ENCODE measurements at regions not wholly inside any gene's neighbourhood (a gene's known extent, or its start where the extent isn't known, plus 50 kb on each side); places are given as distances from the start of the nearest gene placed in this dataset.

DNA sequence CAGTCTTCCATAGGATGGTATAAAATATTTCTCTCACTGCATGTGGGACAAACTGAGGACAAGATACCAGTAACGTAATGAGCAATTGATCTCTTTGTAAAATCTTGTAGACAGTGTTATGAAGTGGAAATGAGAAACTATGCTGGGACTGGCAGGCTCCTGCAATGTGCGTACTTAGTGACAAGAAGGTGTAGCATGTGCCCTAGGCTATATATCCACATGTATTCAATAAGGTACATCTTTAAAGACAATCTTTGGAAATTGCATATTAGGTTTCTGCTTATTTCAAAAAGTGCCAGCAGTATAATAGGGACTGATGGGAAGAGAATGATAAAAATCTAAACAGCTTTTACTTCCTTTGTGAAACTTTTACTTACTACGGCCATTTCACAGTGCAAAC, 81.9 kb upstream of the GREM2 start:
- DNase-seq (ENCODE audit: low read depth in 1 of 2, low spot score in 1 of 2): peak in 1 of 2 experiments; percentile 31
- TF ChIP-seq JUND (IDR thresholded peaks at IDR 0.05; ENCODE audit: low read depth): no peak
- in situ Hi-C loops (cut with HindIII; ENCODE audit: low pct_unique_long_range_greater_than_20kb, low sequenced_read_pairs): no loop called here

DNA sequence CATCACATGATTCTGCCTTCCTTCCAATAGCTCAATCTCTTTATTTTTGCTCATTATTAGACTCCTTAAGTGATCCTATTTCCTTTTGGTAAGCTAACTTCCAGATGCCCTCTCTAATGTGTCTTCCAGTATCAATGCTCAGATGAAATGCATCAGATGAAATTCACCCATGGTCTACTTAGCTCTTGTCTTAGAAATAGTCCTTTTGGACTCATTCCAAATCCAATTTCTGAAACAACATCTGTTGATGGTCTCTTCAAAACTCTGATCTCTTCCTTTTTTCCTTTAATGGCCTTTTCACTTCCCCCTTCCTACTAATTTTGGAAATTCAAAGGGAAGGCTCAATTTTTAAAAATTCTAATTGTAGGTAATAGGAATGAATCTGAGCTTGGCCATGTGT, 81.1 kb upstream of the GREM2 start:
- DNase-seq (ENCODE audit: low read depth in 1 of 2, low spot score in 1 of 2): no peak
- no peak for TF ChIP-seq JUND (IDR thresholded peaks at IDR 0.05; ENCODE audit: low read depth)
- in situ Hi-C loops (cut with HindIII; ENCODE audit: low pct_unique_long_range_greater_than_20kb, low sequenced_read_pairs): no loop called here

DNA sequence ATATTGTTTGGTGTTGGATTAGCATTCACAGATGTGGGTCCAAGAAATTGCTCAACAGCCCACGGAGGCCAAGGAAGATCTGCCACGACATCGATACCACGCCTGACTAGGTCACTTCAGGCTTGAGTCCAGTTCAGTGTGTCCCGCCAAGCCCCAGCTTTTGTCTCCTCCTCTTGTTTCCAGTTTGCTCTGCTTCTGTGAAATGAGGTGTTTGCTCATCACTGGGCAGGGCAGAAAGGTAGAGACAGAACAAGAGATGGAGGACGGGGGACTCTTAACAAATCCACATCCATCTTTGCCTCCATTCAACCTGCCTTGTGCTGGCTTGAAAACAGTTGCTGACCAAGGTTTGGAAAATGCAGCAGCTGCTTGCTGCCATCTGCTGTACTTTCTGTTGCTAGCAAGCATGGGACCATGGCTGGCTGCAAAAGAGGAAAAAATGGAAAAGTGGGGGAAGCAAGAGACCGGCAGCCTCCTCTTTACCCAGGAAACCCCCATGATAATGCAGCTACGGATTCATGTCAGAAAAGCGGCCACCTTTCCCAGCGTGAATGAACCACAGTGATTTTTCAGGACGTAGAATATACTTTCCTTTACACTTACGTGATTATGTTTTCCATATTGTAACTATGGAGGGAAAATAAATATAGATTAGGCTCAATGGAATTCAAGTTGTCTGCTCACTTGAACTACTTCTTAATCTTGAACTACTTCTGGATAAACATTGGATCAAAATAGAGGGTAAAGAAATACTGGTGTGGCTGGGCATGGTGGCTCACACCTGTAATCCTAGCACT, 80.2 kb upstream of the GREM2 start:
- no peak for TF ChIP-seq JUND (IDR thresholded peaks at IDR 0.05; ENCODE audit: low read depth)
- in situ Hi-C loops (cut with HindIII; ENCODE audit: low pct_unique_long_range_greater_than_20kb, low sequenced_read_pairs): no loop called here
- peak; percentile 26 to 83 for DNase-seq (ENCODE audit: low read depth in 1 of 2, low spot score in 1 of 2)

DNA sequence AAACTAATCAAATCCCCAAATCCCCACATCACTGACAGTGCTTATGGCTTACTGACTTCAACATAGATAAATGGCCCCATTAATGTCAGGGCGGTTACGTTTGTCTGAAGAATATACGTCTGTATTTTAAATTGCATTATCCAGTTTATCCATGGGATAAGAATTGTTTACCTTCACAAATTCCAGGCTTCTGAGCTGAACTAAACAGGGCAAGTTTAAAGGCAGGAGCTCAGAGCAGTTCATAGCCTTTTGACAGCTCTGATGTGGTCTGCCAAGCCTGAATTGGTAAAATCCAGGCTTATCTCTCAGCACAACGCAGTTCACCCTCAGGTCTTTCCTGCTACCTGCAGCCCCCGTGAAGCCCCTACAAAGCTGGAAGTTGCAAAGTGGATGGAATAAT, 79.5 kb upstream of the GREM2 start:
- in situ Hi-C loops (cut with HindIII; ENCODE audit: low pct_unique_long_range_greater_than_20kb, low sequenced_read_pairs): no loop called here
- DNase-seq (ENCODE audit: low read depth in 1 of 2, low spot score in 1 of 2): no peak
- no peak for TF ChIP-seq JUND (IDR thresholded peaks at IDR 0.05; ENCODE audit: low read depth)

DNA sequence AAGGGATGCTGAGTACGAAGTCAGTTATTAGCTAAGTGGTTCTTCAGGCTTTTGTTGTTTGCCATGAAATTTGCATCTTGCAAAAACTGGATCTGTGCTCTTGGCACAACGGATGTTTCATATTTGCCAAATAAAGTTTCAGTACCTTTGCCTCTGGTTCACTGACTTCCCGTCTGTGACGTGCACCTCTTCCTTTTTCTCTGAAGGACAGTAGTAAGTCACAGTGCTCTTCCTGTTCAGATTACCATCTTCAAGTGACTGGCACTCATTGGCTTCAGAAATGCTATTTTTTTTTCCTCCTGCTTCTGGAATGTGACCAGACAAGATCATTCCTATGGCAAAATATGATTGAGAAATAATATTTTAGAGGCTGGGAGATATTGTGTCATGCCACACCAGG, 75.9 kb upstream of the GREM2 start:
- in situ Hi-C loops (cut with HindIII; ENCODE audit: low pct_unique_long_range_greater_than_20kb, low sequenced_read_pairs): no loop called here
- TF ChIP-seq JUND (IDR thresholded peaks at IDR 0.05; ENCODE audit: low read depth): peak; percentile 64
- peak in 1 of 2 experiments; percentile 95 for DNase-seq (ENCODE audit: low read depth in 1 of 2, low spot score in 1 of 2)

DNA sequence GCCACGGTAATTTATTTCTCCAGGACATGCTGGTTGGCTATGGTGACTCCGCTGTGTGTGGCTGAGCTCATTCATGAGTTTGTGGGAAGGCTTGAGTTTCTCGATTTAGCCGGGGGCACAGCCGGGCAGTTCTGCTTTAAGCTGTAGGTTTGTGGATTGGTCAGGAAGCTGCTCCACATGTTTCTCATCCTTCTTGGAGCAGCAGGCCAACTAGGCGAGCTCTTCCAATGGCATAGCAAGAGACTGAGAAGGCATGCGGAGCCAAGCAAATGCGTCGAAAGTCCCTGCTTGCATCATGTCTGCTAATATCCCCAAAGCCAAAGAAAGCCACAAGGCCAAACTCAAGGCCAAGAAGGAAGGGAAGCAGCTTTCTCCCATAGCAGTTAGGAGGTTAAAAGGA, 71.6 kb upstream of the GREM2 start:
- TF ChIP-seq JUND (IDR thresholded peaks at IDR 0.05; ENCODE audit: low read depth): no peak
- DNase-seq (ENCODE audit: low read depth in 1 of 2, low spot score in 1 of 2): no peak
- in situ Hi-C loops (cut with HindIII; ENCODE audit: low pct_unique_long_range_greater_than_20kb, low sequenced_read_pairs): no loop called here

DNA sequence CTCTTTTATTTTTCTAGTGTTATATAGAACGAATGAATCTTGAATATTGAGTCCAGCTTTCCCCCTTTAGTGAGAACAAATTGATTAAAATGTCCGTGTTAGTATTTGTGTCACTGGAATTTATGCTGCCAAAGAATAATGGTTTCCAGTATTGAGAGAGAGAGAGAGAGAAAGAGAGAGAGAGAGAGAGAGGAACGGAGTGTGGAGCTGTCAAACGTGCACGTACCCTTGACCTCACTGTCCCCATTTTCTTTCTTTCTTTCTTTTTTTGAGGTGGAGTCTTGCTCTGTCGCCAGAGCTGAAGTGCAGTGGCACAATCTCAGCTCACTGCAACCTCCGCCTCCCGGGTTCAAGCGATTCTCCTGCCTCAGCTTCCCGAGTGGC, 70.9 kb upstream of the GREM2 start:
- in situ Hi-C loops (cut with HindIII; ENCODE audit: low pct_unique_long_range_greater_than_20kb, low sequenced_read_pairs): no loop called here
- no peak for DNase-seq (ENCODE audit: low read depth in 1 of 2, low spot score in 1 of 2)
- TF ChIP-seq JUND (IDR thresholded peaks at IDR 0.05; ENCODE audit: low read depth): no peak

DNA sequence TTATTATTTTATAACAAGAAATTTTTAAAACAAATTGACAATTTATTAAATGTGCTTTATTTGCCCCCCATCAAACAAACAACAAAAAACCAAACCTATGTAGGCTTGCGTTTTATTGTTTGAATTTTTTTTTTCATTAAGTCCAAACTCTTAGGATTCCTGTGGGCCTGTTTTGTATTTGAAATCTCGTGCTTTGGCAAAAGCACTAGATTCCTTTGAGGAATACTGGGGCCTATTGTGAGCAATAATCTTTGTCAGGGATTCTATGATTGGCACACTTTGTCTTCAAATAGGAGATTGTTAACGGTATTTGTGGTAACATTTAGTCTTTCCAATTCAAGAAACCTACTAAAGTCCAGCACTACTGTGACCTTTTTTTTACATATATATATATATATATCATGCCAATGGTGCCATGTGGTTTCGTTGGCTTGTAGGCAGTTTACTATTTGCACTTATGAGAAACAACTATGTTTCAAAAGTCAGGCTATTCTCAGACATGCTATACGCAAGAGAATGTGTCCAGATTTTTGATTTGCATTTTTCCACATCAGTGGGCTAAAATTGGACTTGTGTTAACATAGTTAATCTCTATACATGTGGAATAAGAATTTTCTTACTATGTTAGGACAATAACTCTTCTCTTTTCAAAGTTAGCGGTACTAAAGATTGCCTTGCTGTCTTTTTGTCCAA, 70.4 kb upstream of the GREM2 start:
- in situ Hi-C loops (cut with HindIII; ENCODE audit: low pct_unique_long_range_greater_than_20kb, low sequenced_read_pairs): no loop called here
- no peak for DNase-seq (ENCODE audit: low read depth in 1 of 2, low spot score in 1 of 2)
- no peak for TF ChIP-seq JUND (IDR thresholded peaks at IDR 0.05; ENCODE audit: low read depth)

DNA sequence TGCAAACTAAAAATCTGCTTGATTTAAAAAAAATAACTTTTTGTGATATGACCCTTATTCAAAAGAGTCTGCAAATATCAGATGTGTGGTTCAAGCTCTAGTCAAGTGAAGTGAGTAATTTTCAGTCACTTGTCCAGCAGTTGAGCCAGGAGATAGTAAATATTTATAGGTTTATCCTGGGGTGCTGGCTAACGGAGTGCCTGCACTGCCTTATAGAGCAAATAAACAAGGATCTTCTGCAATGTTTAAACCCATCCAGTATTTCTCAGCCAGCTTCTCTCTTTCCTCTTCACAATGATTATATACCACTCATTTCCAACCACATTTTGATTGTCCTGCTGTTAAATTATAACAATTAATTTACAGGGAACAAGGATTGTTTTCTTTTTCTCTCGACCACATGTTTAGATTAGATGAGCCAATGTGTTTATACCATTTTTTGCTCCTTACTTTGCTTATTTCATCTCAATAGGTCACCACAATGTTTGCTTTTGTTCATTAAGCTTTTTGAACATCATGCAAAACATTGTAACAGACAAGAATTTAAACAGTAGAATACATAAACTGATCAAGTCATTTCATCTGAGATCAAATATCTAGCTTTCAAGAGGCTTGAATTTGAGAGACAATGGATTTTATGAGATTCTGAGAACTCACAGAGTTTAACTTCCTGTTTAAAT, 60.3 kb upstream of the GREM2 start:
- no peak for DNase-seq (ENCODE audit: low read depth in 1 of 2, low spot score in 1 of 2)
- in situ Hi-C loops (cut with HindIII; ENCODE audit: low pct_unique_long_range_greater_than_20kb, low sequenced_read_pairs): no loop called here
- no peak for TF ChIP-seq JUND (IDR thresholded peaks at IDR 0.05; ENCODE audit: low read depth)

DNA sequence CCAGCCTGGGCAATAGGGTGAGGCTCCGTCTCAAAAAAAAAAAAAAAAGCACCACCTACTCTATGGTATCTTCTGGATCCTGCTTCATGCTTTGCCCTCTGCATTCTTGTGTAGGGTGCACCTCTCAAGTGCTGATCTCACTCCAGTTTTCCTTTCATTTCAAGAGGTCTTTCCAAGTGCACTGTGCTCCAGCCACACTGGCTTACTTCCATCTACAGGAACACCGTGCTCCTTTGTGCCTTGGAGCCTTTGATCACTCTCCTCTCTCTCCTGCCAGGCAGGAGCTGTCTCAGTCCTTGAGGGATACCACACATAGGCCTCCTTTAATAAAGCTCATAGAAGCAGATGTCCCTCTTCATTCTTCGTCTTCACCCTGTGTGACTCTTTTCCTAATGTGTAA, 55.4 kb upstream of the GREM2 start:
- in situ Hi-C loops (cut with HindIII; ENCODE audit: low pct_unique_long_range_greater_than_20kb, low sequenced_read_pairs): no loop called here
- DNase-seq (ENCODE audit: low read depth in 1 of 2, low spot score in 1 of 2): no peak
- no peak for TF ChIP-seq JUND (IDR thresholded peaks at IDR 0.05; ENCODE audit: low read depth)

DNA sequence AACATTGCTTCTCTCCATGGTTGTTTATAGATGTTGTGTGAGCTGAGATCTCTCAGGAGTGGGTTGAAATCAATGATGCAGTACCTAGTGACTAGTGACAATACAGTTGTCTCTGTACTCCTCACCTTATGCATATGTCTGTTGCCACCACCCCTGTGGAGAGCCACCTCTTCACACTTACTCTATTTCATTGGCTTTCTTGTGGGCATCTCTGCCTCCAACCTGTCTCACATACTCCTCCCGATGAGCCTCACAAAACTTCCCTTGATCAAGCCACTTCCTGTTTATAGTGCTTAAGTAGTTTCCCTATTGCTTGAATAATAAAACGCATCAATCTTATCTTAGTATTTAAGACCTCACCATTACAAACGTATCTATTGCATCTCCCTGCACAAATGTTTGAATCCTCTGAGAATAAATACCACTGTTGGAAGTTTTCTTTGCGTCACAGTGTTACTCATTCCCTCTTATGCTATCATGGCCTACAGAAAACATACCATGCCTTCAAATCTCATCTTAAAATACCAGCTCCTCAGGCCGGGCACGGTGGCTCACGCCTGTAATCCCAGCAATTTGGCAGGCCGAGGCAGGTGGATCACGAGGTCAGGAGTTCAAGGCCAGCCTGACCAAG, 54.7 kb upstream of the GREM2 start:
- no peak for TF ChIP-seq JUND (IDR thresholded peaks at IDR 0.05; ENCODE audit: low read depth)
- DNase-seq (ENCODE audit: low read depth in 1 of 2, low spot score in 1 of 2): peak in 1 of 2 experiments; percentile 45
- in situ Hi-C loops (cut with HindIII; ENCODE audit: low pct_unique_long_range_greater_than_20kb, low sequenced_read_pairs): no loop called here

DNA sequence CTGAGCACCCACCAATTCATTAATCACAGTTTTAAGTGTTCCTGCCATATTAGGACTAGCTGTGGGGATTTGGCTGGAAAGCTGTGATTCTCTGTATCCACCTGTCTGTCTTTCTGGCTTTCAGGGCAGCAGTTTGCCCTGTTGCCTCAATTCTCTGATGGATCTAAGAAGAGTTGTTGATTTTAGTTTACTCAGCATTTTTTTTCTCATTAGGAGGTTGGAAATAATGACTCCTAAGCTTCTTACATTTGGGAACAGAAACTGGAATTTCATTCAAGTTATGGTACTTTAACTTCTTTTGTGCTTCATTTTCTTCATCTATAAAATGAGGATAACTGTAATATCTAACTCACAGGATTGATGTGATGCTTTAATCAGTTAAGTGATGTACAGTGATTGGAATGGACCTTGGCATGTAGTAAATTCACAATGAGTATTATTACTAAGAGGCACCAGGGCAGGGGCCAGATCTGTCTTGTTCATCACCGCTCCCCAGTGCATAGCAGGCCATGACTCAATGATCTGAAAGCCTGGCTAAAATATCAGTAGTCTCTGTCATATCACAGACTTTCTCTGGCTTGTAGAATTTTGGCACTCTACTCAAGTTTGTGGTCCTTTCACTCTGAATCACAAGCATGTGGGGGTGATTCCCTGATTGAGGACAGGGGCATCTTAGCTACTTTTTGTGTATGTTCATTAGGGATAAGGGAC, 51.4 kb upstream of the GREM2 start:
- no peak for DNase-seq (ENCODE audit: low read depth in 1 of 2, low spot score in 1 of 2)
- TF ChIP-seq JUND (IDR thresholded peaks at IDR 0.05; ENCODE audit: low read depth): no peak
- in situ Hi-C loops (cut with HindIII; ENCODE audit: low pct_unique_long_range_greater_than_20kb, low sequenced_read_pairs): no loop called here

Data from T47D (cell line).